A673 (cell line): ENCODE measurements at regions not wholly inside any gene's neighbourhood (a gene's known extent, or its start where the extent isn't known, plus 50 kb on each side); places are given as distances from the start of the nearest gene placed in this dataset.

Experiments used
- CTCF ChIP-seq: fragments of 300-800, 200-600 bp; sonication (generic); conservative IDR thresholded peaks from 2 replicates; pipeline ENCODE4 v1.5.1; 2017; ENCODE audit warnings: low read depth, mild to moderate bottlenecking, antibody characterized with exemption, low read length, moderate library complexity, mixed read lengths
- EZH2 ChIP-seq: fragments of 200-600 bp; sonication (generic); IDR thresholded peaks from 2 replicates; pipeline ENCODE4 v1.6.1; 2017; ENCODE audit warnings: borderline replicate concordance, low read depth, mild to moderate bottlenecking, mixed read lengths, antibody characterized with exemption, low read length; ENCODE audit not compliant: poor library complexity, severe bottlenecking

GRCh38 chr18:24582771-24583170, 122.3 kb downstream of the HRH4 start:
- TF ChIP-seq EZH2 (no peak), CTCF (no peak)
